ENCODE measurements at regions not wholly inside any gene's neighbourhood (a gene's known extent, or its start where the extent isn't known, plus 50 kb on each side); places are given as distances from the start of the nearest gene placed in this dataset.

DNA sequence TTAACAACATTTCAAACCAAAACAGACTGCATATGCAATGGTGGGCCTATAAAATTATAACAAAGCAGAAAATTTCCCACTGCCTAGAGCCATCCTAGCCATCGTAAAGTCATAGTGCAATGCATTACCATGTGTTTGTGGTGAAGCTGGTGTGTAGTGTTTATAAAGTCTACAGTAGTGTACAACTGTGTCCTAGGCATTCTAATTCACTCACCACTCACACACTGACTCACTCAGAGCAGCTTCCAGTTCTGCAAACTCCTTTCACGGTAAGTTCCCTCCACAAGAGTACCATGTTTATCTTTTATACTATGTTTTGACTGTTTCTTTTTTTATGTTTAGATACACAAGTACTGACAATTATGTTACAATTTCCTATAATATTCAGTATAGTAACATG is 1104.1 kb upstream of the PHF14 start:
- no peak overlapping the region for H3K4me3 ChIP-seq (ENCODE audit: low read length)
- H3K27ac ChIP-seq (ENCODE audit: low read length): no peak overlapping the region
- H3K27me3 ChIP-seq (ENCODE audit: low read depth, low read length): no peaks in the 10 kb centered on the region
- no peaks in the 10 kb centered on the region for H3K79me2 ChIP-seq (ENCODE audit: low read length)
- H3K36me3 ChIP-seq (replicated peaks; ENCODE audit: low read depth, low read length): no peaks in the 10 kb centered on the region
- H3K4me2 ChIP-seq (ENCODE audit: low read length): no peak overlapping the region
- H3K9ac ChIP-seq (ENCODE audit: low read length): no peak overlapping the region
- H2AFZ ChIP-seq (ENCODE audit: low read depth, low read length): no peak overlapping the region
- no peaks in the 10 kb centered on the region for H4K20me1 ChIP-seq (ENCODE audit: insufficient read depth, low read length)
- no peaks in the 10 kb centered on the region for H3K9me3 ChIP-seq (ENCODE audit: insufficient read depth, low read length)
- H3K4me1 ChIP-seq (ENCODE audit: low read length): no peaks in the 10 kb centered on the region
- TF ChIP-seq CTCF (IDR thresholded peaks at IDR 0.05; ENCODE audit: low read depth, low read length): no peak
- TF ChIP-seq EZH2phosphoT487 (IDR thresholded peaks at IDR 0.05; ENCODE audit: low read depth): no peak

DNA sequence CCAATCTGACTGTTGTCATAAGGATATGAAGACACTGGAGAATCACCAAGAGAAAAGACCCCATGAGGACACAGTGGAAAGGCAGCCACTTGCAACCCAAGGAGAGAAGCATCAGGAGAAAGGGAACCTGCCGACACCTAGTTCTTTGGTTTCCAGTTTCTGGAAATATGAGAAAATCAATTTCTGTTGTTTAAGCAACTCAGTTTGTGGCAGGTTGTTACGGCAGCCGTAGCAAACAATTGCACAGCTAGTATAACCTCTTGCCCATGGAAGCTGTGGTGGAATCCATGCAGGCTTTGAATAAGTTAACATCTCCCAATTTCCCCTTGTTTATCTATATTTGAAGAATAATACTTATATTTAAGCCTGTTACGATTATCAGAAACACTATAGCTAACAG is 1103.0 kb upstream of the PHF14 start:
- H3K27me3 ChIP-seq (ENCODE audit: low read depth, low read length): no peaks in the 10 kb centered on the region
- no peaks in the 10 kb centered on the region for H4K20me1 ChIP-seq (ENCODE audit: insufficient read depth, low read length)
- H3K4me1 ChIP-seq (ENCODE audit: low read length): no peaks in the 10 kb centered on the region
- H3K27ac ChIP-seq (ENCODE audit: low read length): no peak overlapping the region
- H3K79me2 ChIP-seq (ENCODE audit: low read length): no peaks in the 10 kb centered on the region
- H3K9me3 ChIP-seq (ENCODE audit: insufficient read depth, low read length): no peaks in the 10 kb centered on the region
- no peak for TF ChIP-seq EZH2phosphoT487 (IDR thresholded peaks at IDR 0.05; ENCODE audit: low read depth)
- no peak for TF ChIP-seq CTCF (IDR thresholded peaks at IDR 0.05; ENCODE audit: low read depth, low read length)
- H2AFZ ChIP-seq (ENCODE audit: low read depth, low read length): no peak overlapping the region
- H3K4me3 ChIP-seq (ENCODE audit: low read length): no peak overlapping the region
- no peak overlapping the region for H3K4me2 ChIP-seq (ENCODE audit: low read length)
- no peak overlapping the region for H3K9ac ChIP-seq (ENCODE audit: low read length)
- H3K36me3 ChIP-seq (replicated peaks; ENCODE audit: low read depth, low read length): no peaks in the 10 kb centered on the region

GRCh38 chr7:9874182-9874581 is 1099.5 kb upstream of the PHF14 start:
- Histone ChIP-seq H3K27me3 (ENCODE audit: low read depth, low read length) (no peaks in the 10 kb centered on the region), H3K9ac (ENCODE audit: low read length) (no peak overlapping the region), H3K4me3 (ENCODE audit: low read length) (no peak overlapping the region), H3K79me2 (ENCODE audit: low read length) (no peaks in the 10 kb centered on the region), H3K36me3 (replicated peaks; ENCODE audit: low read depth, low read length) (no peaks in the 10 kb centered on the region), H3K9me3 (ENCODE audit: insufficient read depth, low read length) (no peaks in the 10 kb centered on the region), H3K27ac (ENCODE audit: low read length) (no peak overlapping the region), H2AFZ (ENCODE audit: low read depth, low read length) (no peak overlapping the region), H4K20me1 (ENCODE audit: insufficient read depth, low read length) (no peaks in the 10 kb centered on the region), H3K4me1 (ENCODE audit: low read length) (no peaks in the 10 kb centered on the region), H3K4me2 (ENCODE audit: low read length) (no peak overlapping the region)
- TF ChIP-seq EZH2phosphoT487 (IDR thresholded peaks at IDR 0.05; ENCODE audit: low read depth): no peak
- no peak for TF ChIP-seq CTCF (IDR thresholded peaks at IDR 0.05; ENCODE audit: low read depth, low read length)

DNA sequence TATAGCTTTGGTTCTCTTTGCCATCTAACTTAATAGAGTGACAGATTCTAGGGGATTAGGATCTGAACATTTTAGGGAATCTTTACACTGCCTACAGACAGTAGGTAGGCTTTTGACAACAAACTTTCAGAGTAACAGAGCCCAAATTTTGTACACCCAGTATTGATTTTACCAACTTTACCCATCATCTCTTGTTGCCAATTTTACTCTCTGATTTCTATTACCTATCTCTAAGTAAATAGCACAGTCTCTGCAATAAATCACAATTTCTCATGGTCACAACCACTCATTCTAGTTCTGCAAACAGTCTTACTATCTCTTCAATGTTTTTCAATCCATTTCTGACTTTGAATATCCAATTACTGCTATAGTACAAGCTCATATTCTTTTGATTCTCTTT is 1097.6 kb upstream of the PHF14 start:
- no peaks in the 10 kb centered on the region for H3K4me1 ChIP-seq (ENCODE audit: low read length)
- no peaks in the 10 kb centered on the region for H3K9me3 ChIP-seq (ENCODE audit: insufficient read depth, low read length)
- H2AFZ ChIP-seq (ENCODE audit: low read depth, low read length): no peak overlapping the region
- no peaks in the 10 kb centered on the region for H4K20me1 ChIP-seq (ENCODE audit: insufficient read depth, low read length)
- H3K4me2 ChIP-seq (ENCODE audit: low read length): no peak overlapping the region
- no peak for TF ChIP-seq EZH2phosphoT487 (IDR thresholded peaks at IDR 0.05; ENCODE audit: low read depth)
- no peak for TF ChIP-seq CTCF (IDR thresholded peaks at IDR 0.05; ENCODE audit: low read depth, low read length)
- no peaks in the 10 kb centered on the region for H3K79me2 ChIP-seq (ENCODE audit: low read length)
- H3K4me3 ChIP-seq (ENCODE audit: low read length): no peak overlapping the region
- H3K27me3 ChIP-seq (ENCODE audit: low read depth, low read length): no peaks in the 10 kb centered on the region
- no peak overlapping the region for H3K27ac ChIP-seq (ENCODE audit: low read length)
- H3K36me3 ChIP-seq (replicated peaks; ENCODE audit: low read depth, low read length): no peaks in the 10 kb centered on the region
- H3K9ac ChIP-seq (ENCODE audit: low read length): no peak overlapping the region

Measured in OCI-LY3 (cell line).